DMS53 (cell line): ENCODE measurements at regions not wholly inside any gene's neighbourhood (a gene's known extent, or its start where the extent isn't known, plus 50 kb on each side); places are given as distances from the start of the nearest gene placed in this dataset.
"Not testable (repeated sequence)": the region's sequence is repeated elsewhere in the genome, so short reads cannot be mapped to it uniquely, and the experiment has no call there.

Source experiments
- DNase-seq: peaks from one replicate; lab custom pipeline; 2025; lab: John Stamatoyannopoulos, UW

DNA sequence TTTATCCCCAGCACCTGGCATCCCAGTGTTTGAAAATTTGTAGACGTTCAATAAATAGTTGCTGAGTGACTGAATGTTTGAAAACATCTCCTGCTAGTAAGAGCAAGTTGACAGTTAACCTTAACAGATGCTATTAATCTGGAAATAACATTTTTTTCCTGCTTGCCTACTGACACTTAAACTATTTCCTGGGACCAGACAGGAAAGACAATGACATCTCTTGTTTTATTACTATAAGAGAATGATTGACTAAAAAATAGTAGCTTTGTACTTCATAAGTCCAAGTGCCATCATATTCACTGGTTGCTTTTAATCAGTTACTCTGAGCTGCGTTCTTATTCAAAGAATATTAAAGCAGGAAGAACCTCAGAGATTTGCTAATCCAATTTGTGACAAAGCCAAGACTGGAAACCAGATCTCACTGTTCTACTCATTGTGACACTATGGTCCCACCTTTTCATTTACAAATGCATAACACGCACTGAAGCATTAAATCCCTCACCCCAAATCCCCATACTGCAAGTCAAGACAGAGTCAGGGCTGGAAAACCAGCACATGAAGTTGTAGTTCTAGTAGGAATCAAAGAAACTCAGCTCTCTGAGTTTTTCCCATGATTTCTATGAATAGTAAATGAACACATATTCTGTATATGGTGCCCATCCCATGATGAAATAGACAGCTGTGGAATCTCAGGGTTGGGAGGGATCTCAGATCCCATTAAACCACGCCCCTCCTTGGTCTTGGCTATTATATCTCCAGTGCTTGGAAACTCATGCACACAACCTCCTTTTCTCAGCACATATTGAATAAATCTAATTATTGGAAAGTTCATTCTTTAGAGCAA, 212.7 kb upstream of the P2RY1 start:
- no peak for DNase-seq

DNA sequence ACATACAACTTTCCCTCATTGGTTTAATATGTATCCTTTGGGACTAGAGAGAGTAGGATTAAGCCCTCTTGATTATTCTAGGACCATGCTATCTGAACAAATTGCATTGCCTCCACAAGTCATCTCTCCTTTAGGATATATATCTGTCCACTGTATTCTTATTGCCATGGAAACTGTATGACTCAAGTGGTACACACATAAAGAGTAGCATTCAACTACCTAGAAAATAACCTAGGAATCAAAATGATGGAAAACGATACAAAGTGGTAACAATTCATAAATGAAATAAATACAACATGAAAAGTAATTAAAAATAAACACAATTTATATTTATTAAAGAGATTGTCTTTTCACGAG, 212.1 kb upstream of the P2RY1 start:
- peak; percentile 9 for DNase-seq

DNA sequence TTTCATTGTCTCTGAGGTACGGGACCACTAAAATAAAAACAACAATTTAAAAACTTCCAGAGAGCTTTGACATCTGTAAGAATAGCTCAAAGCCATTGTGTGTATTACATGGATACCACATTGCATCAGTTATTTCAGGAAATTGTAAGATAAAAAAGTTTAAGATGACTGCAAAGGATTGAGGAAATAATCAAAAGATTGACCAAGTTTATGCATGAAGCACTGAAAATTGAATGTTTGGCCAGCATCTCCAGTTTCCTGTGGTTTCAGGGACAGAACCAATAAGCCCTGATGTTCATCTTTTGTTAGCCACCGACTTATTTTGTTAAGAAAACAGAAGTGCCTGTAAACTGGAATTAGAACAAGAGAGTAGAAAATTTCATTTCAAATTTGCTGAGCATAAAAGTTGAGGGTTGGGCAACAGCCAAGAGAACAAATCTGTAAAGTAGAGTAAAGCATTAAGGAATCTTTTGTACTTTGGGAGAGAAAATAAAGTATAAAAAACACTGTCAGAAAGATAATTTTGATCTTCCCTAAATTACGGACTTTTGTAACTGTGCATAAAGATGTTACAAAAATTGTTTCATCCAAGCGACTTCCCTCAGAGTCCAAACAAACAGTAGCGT, 211.5 kb upstream of the P2RY1 start:
- no peak for DNase-seq

DNA sequence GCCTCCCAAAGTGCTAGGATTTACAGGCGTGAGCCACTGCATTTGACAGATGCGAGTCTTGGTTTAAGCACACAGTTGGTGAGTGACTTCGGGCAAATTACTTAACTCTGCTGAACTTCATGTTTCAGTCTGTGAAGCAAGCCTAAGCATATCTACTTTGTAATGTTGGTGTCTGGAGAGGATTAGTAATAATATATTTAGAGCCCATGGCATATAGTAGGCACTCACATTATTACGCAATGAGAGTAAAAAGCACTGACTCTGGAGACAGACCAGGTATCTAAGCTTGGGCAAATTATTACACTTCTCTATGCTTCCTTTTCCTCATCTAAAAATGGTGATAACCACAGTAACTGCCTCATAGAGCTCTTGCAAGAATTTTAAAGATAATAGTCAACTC, 208.7 kb upstream of the P2RY1 start:
- DNase-seq, result no peak

DNA sequence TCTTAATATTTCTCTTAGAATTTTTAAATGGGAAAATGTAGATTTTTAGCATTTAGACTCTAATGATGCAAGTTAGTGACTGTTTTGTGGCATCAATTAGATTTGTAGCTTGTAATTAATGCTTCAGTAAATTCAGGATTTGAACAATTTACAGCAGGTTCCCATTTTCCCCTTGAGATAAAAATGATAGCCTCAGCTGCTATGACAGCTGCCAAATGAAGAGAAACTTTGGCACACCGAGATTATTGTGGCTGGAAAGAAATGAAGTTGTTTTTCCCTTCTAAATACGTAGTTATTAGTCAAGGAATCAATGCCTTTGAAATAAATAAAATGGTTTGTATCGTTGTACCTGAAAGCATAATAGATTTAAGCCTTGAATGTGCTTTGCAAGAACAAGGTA, 206.4 kb upstream of the P2RY1 start:
- DNase-seq, result no peak

DNA sequence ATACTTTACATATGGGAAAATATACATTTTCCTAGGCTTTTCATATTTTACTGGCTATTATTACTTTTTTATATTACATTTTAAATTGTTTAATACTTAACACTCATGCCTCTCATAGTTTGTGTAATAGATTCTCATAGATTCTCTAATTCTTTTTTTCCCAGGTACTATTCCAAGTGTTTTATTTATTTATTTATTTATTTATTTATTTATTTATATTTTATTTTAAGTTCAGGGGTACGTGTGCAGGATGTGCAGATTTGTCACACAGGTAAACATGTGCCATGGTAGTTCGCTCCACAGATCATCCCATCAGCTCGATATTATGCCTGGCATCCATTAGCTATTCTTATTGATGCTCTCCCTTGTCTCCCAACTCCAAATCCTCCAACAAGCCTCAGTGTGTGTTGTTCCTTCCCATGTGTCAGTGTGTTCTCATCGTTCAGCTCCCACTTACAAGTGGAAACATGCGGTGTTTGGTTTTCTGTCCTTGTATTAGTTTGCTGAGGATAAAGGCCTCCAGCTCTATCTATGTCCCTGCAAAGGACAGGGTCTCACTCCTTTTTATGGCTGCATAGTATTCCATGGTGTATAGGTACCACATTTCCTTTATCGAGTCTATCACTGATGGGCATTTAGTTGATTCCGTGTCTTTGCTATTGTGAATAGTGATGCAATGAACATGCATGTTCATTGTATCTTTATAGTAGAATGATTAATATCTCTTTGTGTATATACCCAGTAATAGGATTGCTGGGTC, 205.4 kb upstream of the P2RY1 start:
- no peak for DNase-seq

DNA sequence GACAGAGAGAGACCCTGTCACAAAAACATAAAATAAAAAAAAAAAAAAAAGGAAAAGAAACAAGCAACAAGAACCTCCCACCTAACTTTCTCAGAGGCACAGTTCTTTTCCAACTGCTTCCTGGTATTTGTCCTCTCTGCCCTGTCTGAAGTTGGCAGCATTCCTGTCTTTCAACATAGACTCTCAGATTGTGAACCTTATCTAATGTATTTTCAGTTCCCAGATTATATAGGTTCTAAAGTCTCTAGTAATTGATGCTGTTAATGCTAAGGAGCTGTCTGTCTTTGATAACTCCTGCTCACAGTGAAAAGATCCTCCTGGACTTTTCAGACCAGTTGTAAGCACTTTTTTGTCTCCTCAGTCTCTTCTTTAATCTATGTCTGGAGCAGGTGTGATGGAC, 199.5 kb upstream of the P2RY1 start:
- DNase-seq, result no peak

DNA sequence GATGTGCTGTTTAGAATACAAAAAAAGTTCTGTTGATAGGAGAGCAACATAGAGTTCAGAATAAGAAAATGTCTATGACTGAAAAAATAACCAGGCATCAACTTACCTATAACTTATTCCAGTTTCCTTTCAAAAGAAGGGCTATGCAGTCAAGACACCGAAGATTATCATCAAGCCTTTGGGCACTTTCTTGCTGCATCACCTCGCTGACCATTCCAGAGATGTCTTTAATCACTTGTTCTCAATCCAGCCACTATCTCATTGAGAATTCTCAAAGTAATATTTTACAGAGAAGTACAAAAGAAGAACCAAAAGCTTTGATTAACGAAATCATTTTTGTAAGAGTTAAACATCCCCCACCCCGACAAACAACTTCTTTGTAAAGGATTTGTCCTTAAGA, 198.3 kb upstream of the P2RY1 start:
- DNase-seq, result no peak

DNA sequence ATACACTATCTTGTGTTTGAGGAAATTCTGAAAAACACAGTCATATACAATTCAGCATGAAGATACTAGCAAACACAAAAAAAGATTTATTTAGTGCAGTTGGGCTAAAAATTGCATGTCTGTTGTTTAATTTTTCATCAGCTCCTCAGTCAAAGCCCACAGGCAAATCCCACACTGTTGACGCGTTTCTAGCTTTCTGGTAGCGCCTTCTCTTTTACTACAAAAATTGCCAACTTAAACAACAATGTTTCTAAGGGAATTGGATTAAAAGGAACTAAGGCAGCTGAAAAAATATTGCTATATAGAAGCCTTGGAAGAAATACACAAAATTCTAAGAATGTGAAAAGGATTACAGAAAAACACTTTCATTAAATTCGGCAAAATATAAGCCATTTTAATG, 196.7 kb upstream of the P2RY1 start:
- DNase-seq, result no peak

DNA sequence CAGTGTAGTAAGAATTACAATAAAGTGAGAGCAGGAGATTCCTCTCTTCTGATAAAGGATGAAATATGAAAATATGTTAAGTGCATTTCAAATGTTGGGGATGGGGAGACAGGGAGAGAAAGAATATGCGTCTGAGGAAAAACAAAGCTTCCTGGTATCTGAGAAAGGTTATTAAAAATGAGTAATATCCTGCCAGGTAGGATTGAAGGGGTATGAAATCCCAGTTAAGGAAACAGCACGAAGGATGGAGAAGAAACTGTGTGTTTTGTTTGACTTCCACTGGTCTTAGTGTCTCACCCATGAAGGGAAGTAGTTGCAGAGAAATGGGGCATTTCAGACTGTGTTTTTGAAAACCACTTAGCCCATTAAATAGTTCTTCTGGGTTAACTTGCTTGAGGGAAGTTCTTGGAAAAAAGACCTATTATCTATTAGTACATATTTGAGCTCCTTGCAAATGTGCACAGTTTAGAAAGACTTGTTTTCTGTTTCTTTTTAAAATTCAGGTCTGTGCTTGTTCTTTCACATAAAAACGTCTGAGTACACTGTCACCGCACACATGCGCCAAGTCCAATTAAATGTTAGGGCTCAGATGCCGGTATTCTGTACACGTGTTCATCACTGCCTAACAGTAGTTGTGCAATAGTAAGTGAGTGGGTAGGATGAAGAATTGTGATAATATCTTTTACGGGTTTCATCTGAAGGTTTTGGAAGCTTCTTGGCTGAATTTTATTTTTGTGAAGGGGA, 196.1 kb upstream of the P2RY1 start:
- no peak for DNase-seq

DNA sequence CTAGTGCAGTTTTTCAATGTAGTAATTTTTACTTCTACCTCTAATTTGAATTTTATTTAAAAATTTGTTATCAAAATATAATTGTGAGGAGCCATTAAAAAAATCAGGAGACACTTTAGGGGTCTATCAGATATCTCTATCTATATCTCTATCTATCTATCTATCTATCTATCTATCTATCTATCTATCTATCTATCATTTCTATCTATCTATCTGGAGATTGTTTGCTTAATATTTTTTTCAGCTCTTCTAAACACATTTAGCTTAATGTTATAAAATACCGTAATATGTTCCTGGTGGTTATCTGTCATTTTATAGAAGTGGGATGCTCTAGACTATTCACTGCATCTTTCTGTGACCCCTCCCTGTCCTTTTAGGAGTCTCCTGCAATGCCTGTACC, 193.7 kb upstream of the P2RY1 start:
- no peak for DNase-seq

DNA sequence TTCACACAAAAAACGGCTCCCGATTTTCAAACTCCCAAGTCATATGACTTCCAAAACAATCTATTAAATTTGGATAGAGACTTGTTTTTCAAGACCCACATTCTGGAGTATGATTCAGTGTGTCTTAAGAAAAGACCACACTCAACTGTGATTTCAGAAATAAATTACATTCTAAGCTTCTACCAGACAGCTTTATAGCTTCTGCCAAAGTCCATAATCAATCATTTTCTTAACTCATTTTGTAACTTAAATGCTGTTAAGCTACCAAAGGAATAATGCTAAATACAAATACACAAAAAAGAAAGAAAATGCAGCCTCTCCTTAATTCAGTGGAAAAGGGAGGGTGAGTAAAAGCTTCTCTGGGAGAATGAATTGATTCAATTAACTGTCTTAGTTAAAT, 192.3 kb upstream of the P2RY1 start:
- DNase-seq, result no peak

DNA sequence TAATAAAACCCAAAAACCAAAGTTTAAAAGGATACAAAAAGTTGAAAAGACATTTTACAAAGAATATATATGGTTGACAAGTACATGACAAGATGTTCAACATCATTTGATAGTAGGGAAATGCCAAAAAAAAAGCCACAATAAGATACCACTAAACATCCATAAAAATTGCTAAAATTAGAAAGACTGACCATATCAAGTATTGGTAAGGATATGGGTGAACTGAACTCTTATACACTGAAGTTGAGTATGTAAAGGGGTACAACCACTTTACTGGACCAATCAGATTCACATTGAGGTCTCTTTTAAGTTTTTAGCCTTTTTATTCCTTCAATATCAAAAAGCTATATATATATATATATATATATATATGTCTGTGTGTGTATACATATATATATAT, 190.5 kb upstream of the P2RY1 start:
- no peak for DNase-seq

DNA sequence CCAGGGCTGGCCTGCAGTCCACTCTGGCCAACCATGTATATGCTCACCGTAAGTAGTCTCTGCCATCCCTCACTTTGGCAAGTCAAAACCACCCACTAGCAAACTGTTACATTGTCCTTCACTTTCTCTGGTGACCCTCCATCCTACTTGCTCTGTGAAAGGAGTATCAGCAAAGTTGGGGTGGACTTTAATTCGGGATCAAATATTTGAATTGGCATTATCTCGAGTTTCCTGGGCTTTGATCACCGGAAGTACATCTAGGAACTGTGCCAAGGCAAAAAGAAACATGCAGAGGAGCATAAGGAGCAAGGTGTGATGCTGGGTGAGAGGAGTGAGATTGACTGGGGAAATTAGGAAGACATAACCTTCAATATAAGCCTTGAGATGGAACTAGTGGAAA, 188.9 kb upstream of the P2RY1 start:
- peak; percentile 52 for DNase-seq

DNA sequence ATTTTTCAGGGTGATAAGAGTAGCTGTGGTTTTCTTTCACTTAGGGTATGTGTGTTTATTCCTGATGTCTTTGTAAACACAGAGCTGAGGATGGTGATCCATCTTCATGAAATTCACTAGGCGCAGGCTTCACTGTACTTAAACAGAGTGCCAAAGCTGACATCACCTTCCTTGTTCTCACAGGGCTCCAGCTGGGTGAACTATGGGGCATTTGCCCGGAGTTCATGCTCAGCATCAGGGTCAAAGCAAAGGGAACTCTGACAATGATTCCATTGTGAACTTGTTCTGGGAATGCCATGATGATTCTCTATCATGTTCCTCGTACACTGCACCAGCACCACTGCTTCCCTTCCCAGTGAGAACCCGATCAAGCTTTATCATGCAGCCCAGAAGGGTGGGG, 184.8 kb upstream of the P2RY1 start:
- DNase-seq, result no peak

DNA sequence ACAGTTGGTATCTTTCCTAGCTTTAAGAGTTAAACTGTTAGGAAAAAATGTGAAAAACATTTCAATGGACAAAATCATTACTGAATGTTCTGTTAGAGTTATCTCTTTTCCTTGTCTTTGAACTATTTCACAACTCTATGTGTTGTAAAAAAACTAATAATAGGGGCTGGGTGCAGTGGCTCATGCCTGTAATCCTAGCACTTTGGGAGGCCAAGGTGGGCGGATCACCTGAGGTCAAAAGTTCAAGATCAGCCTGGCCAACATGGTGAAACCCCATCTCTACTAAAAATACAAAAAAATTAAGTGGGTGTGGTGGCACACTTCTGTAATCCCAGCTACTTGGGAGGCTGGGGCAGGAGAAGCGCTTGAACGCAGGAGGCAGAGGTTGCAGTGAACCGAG, 184.0 kb upstream of the P2RY1 start:
- DNase-seq, result not testable (repeated sequence)

DNA sequence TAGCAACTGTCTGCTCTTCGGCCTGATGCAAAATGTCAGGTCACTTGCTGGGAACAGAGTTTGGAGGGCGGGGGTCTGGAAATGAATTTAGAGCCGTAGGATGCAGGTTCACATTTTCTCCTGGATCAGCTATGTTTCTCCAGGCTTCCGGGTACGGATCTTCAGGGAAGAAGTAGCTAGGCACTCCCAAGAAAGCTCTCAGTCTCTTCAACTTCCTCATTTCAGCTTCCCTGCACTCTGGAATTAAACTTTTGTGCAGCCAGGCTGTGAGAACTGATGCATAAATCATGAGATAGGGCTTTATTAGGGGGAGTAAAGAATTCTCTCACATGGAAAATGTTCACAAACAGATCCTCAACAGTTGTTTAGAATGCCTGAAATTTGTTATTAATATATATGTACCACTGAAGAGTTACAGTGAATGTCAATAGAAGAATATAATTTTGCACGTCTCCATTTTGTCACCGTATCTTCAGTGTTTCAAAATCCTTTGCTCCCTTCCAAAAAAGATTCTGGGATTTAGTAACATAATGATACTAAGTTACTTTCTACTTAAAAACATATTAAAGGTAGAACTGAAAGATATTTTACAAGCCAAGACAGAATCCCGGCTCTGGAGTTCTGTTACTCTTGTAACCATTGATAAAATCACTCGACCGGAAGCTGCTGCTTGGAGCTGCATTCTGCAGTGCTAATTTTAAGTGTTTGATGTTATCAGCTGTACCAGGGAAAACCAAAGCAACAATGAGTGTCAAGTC, 178.5 kb upstream of the P2RY1 start:
- no peak for DNase-seq

DNA sequence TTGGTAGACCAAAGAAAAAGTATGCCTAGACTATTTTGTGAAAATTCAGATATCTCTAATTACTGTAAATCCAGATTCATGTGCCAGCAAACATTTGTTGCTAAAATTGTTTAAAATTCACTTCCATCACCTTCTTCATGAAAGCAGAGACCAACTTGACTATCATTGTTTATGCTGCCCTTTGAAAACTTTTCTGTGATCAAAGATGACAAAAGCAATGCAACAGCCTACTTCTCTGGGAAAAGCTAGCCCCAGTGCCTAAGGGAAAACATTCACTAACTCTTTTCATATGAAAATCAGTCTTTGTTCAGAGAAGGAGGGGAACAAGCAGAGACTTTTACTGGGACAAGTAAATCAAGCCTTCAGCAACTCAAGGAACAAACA, 178.0 kb upstream of the P2RY1 start:
- DNase-seq, result no peak

DNA sequence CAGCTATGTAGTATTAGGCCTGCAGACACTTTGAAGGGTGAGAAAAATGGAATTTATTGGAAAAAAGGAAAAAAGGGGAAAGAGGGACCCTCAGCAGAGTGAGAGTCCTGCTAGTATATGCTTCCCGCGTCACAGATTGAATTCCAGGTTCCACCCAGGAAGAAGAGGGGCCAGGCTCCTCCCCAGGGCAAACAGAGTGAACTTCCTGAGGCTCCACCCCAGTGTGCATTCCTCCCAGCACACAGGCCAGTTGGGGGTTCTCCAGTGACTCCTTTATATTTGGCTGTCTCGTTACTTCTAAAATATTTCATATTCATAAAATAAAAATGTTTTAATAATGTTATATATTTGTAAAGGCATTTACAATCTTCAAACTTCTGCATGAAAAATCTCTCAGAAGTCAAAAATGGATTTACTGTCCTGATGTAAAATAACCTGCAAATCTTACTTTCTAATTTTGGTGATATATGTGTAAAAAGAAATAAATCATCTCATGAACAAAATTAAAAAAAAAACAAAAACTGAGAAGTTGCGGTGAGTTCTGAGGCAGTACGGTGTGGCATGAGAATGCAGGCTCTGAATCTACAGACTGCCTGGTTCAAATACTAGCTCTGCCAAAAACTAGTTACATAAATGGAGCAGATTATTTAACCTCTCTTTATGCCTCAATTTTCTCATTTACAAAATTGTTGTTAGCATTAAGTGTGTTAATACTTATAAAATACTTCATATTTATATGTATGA, 175.8 kb upstream of the P2RY1 start:
- DNase-seq, result no peak

DNA sequence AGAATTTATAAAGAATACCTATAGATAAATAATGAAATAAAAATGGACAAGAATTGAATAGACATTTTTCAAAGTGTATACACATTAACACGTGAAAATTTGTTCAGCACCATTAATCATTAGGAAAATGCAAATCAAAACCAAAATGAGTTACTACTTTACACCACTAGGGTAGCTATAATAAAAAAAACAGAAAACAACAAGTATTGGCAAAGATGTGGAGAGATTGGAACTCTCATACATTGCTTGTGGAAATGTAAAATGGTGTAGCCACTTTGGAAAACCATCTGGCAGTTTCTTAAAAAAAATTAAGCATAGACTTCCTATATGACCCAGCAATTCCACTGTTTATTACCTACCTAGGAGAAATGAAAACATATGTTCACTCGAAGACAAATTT, 172.8 kb upstream of the P2RY1 start:
- DNase-seq, result no peak

DNA sequence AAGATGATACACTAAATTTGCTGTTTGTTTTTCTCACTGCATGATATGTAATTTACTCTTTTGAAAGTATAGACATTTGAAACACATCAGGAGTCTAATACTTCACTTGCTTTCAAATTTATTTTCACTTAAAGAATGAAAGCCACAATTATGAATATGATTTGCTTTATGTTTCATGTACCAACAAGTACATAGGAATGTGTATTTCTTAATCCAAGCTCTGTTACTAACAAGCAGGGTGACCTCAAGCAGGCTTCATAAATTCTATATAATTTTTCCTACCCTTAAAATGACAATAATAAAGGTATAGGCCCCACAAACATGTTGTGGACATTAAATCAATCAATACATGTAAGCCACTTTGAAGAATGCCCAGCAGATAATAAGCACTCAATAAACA, 170.2 kb upstream of the P2RY1 start:
- no peak for DNase-seq
